DND-41 (cell line): ENCODE measurements at regions not wholly inside any gene's neighbourhood (a gene's known extent, or its start where the extent isn't known, plus 50 kb on each side); places are given as distances from the start of the nearest gene placed in this dataset.

Experiments
- ATAC-seq: fragments of 200-7000 bp; cut with Tn5 transposase; 3 replicates; pipeline ENCODE4 v1.9.1; 2021; ENCODE audit warnings: low read depth; ENCODE audit not compliant: insufficient read depth
- DNase-seq: peaks from one replicate; pipeline ENCODE4 v3.0.0-alpha.2; 2020
- H2AFZ ChIP-seq: 2 replicates; pipeline ENCODE4 v1.6.0; 2012; ENCODE audit warnings: low read depth, low read length
- H3K27ac ChIP-seq: 2 replicates; pipeline ENCODE4 v1.5.1; 2012; ENCODE audit warnings: low read length, inconsistent platforms
- H3K27me3 ChIP-seq: fragments of 200-600 bp; sonication (generic); 2 replicates; pipeline ENCODE4 v1.6.0; 2012; ENCODE audit warnings: low read length, mild to moderate bottlenecking, inconsistent platforms; ENCODE audit not compliant: insufficient read depth, poor library complexity
- H3K36me3 ChIP-seq: 2 replicates; pipeline ENCODE4 v1.5.1; 2012; ENCODE audit warnings: low read length, inconsistent platforms; ENCODE audit not compliant: insufficient read depth
- H3K4me1 ChIP-seq: 2 replicates; pipeline ENCODE4 v1.5.1; 2012; ENCODE audit warnings: mild to moderate bottlenecking, low read length; ENCODE audit not compliant: insufficient read depth
- H3K4me2 ChIP-seq: 2 replicates; pipeline ENCODE4 v1.6.0; 2012; ENCODE audit warnings: mild to moderate bottlenecking, moderate library complexity, low read length, inconsistent platforms; ENCODE audit not compliant: insufficient read depth
- H3K4me3 ChIP-seq, 2 experiments: fragments of 200-600 bp in 1 of 2; shearing (Covaris generic) in 1 of 2; 2 replicates each; pipeline ENCODE4 v1.5.1; 2012 to 2016; ENCODE audit warnings: inconsistent platforms in 2 of 2, low read length in 2 of 2, mild to moderate bottlenecking in 2 of 2, low read depth in 1 of 2, moderate library complexity in 1 of 2
- H3K79me2 ChIP-seq: 2 replicates; pipeline ENCODE4 v1.6.0; 2012; ENCODE audit warnings: low read length, inconsistent platforms; ENCODE audit not compliant: insufficient read depth
- H3K9ac ChIP-seq: 2 replicates; pipeline ENCODE4 v1.6.0; 2012; ENCODE audit warnings: low read depth, mild to moderate bottlenecking, inconsistent platforms, low read length, moderate library complexity
- H3K9me3 ChIP-seq: 2 replicates; pipeline ENCODE4 v1.5.1; 2012; ENCODE audit warnings: low read length, moderate library complexity, mild to moderate bottlenecking, inconsistent platforms; ENCODE audit not compliant: insufficient read depth, severe bottlenecking
- H4K20me1 ChIP-seq: 2 replicates; pipeline ENCODE4 v1.6.0; 2012; ENCODE audit warnings: low read length; ENCODE audit not compliant: insufficient read depth
- CTCF ChIP-seq: IDR thresholded peaks from 2 replicates; pipeline ENCODE4 v1.5.1; 2012; ENCODE audit warnings: borderline replicate concordance, low read length, moderate library complexity, mild to moderate bottlenecking; ENCODE audit not compliant: poor library complexity, severe bottlenecking; ENCODE audit errors: extremely low read depth
- EZH2 ChIP-seq: IDR thresholded peaks from 3 replicates; pipeline ENCODE4 v1.6.1; 2012; ENCODE audit warnings: borderline replicate concordance, low read depth, mild to moderate bottlenecking, moderate library complexity, low read length, inconsistent platforms; ENCODE audit not compliant: severe bottlenecking

DNA sequence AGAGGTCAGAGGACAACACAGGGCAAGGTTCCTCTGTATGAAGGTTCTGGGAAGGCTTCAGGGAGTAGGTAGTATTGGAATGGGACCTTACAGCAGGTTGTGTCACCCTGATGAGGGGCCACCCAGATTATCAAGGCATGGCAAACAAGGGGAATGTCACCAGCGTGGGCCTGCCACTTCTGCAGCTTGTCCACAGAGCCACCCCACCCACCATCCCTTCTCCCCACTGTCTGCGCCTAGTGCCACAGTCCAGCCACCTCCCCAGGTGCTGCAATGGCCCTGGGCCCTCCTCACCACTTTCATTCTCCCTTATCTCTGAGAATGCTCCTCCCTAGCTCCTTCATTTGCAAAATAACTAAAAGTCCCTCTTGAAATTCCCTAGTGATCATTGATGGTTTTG, 170.3 kb downstream of the TTC32 start:
- Histone ChIP-seq H3K9ac (no peak overlapping the region), H4K20me1 (no peaks in the 10 kb centered on the region), H3K27ac (no peak overlapping the region), H3K4me1 (no peaks in the 10 kb centered on the region), H3K9me3 (no peaks in the 10 kb centered on the region), H3K36me3 (no peaks in the 10 kb centered on the region), H3K4me2 (no peak overlapping the region), H3K4me3 (no peak overlapping the region), H3K79me2 (no peaks in the 10 kb centered on the region), H3K27me3 (no peaks in the 10 kb centered on the region), H2AFZ (no peak overlapping the region)
- ATAC-seq (no peak), DNase-seq (no peak)
- TF ChIP-seq CTCF = no peak
- TF ChIP-seq EZH2 = no peak

DNA sequence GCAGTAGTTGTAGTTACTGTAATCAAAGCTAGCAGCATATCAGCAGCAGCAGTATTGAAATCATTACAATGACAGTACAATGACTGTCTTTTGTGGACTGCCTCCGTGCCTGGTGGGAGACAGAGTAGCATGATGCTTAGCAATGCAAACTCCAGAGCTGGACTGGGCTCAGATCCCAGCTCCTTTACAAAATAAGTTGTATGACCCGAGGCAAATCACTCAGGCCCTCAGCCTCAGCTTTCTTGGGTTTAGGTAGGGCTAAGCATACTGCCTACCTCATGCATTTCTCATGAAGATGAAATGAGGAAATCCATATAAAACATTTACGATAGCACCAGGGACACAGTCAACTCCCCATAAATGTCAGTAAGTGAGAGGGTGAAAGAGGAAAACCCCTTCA, 170.7 kb downstream of the TTC32 start:
- Histone ChIP-seq H3K27ac (no peak overlapping the region), H2AFZ (no peak overlapping the region), H3K4me1 (no peaks in the 10 kb centered on the region), H3K4me3 (no peak overlapping the region), H3K9ac (no peak overlapping the region), H3K79me2 (no peaks in the 10 kb centered on the region), H3K9me3 (no peaks in the 10 kb centered on the region), H4K20me1 (no peaks in the 10 kb centered on the region), H3K4me2 (no peak overlapping the region), H3K36me3 (no peaks in the 10 kb centered on the region), H3K27me3 (no peaks in the 10 kb centered on the region)
- DNase-seq (no peak), ATAC-seq (no peak)
- TF ChIP-seq EZH2 = no peak
- TF ChIP-seq CTCF = no peak

GRCh38 chr2:19728125-19728524, 173.7 kb downstream of the TTC32 start:
- H3K27ac ChIP-seq = no peak overlapping the region
- no peak for ATAC-seq
- no peak overlapping the region for H3K9ac ChIP-seq
- no peaks in the 10 kb centered on the region for H3K27me3 ChIP-seq
- no peak overlapping the region for H3K4me2 ChIP-seq
- H3K9me3 ChIP-seq = no peaks in the 10 kb centered on the region
- H3K79me2 ChIP-seq = no peaks in the 10 kb centered on the region
- TF ChIP-seq CTCF (no peak), EZH2 (no peak)
- no peak for DNase-seq
- H3K36me3 ChIP-seq = no peaks in the 10 kb centered on the region
- H3K4me1 ChIP-seq = no peaks in the 10 kb centered on the region
- no peak overlapping the region for H3K4me3 ChIP-seq
- H4K20me1 ChIP-seq = no peaks in the 10 kb centered on the region
- H2AFZ ChIP-seq = no peak overlapping the region

- no peaks in the 10 kb centered on the region for H4K20me1 ChIP-seq
- no peak overlapping the region for H3K9ac ChIP-seq
- no peak overlapping the region for H3K27ac ChIP-seq
- no peak overlapping the region for H3K4me3 ChIP-seq
- TF ChIP-seq CTCF (no peak), EZH2 (no peak)
- ATAC-seq = no peak
- no peaks in the 10 kb centered on the region for H3K9me3 ChIP-seq
- no peaks in the 10 kb centered on the region for H3K79me2 ChIP-seq
- H3K4me1 ChIP-seq = no peaks in the 10 kb centered on the region
- no peak overlapping the region for H3K4me2 ChIP-seq
- H2AFZ ChIP-seq = no peak overlapping the region
- no peaks in the 10 kb centered on the region for H3K27me3 ChIP-seq
- DNase-seq = no peak
- no peaks in the 10 kb centered on the region for H3K36me3 ChIP-seq
Measured at GRCh38 chr2:19725392-19725791, 176.4 kb downstream of the TTC32 start.
